ENCODE measurements at regions not wholly inside any gene's neighbourhood (a gene's known extent, or its start where the extent isn't known, plus 50 kb on each side); places are given as distances from the start of the nearest gene placed in this dataset.

GRCh38 chr5:30103452-30104202 is 1089.9 kb upstream of the CDH6 start:
- Histone ChIP-seq H4K20me1 (ENCODE audit: control insufficient read depth, insufficient read depth, insufficient read length) (no peaks in the 10 kb centered on the region), H3K18ac (ENCODE audit: insufficient read length, low read depth, low read length) (no peak overlapping the region), H3K23me2 (ENCODE audit: insufficient read length, low read depth, low read length, poor library complexity, severe bottlenecking) (no peaks in the 10 kb centered on the region), H3K79me2 (ENCODE audit: insufficient read depth, low read length) (no peaks in the 10 kb centered on the region), H3T11ph (ENCODE audit: low read length) (no peak overlapping the region), H4K8ac (replicated peaks; ENCODE audit: insufficient read length, low read depth, low read length) (no peak overlapping the region), H2BK20ac (ENCODE audit: low read depth, low read length, poor library complexity, severe bottlenecking) (no peak overlapping the region), H3K14ac (ENCODE audit: insufficient read depth, low read length) (no peak overlapping the region), H3K23ac (ENCODE audit: insufficient read length, low read depth, low read length) (no peak overlapping the region), H2BK5ac (ENCODE audit: insufficient read length, low read length) (no peak overlapping the region), H2AK5ac (ENCODE audit: insufficient read length, low read length) (no peak overlapping the region), H3K4me2 (ENCODE audit: insufficient read depth, insufficient read length, low read length) (no peak overlapping the region), H3K9ac (ENCODE audit: extremely low read depth, insufficient read length, low read length) (no peak overlapping the region), H3K27me3 (ENCODE audit: insufficient read depth, low read length) (no peaks in the 10 kb centered on the region; the same call in 1 of the 2 replicates), H2BK12ac (ENCODE audit: insufficient read length, low read depth, low read length) (no peak overlapping the region), H3K56ac (ENCODE audit: insufficient read length, low read depth, low read length) (no peak overlapping the region), H3K9me3 (ENCODE audit: control insufficient read depth, low read depth, low read length) (no peaks in the 10 kb centered on the region), H3K79me1 (ENCODE audit: insufficient read depth, low read depth, low read length, poor library complexity, severe bottlenecking) (no peaks in the 10 kb centered on the region), H3K4ac (ENCODE audit: low read depth, low read length) (no peak overlapping the region), H3K27ac (ENCODE audit: insufficient read length, low read depth, low read length) (no peak overlapping the region), H2AFZ (ENCODE audit: low read length) (no peak overlapping the region), H4K5ac (ENCODE audit: insufficient read length, low read depth, low read length) (no peak overlapping the region), H4K91ac (ENCODE audit: insufficient read length, low read depth, low read length) (no peak overlapping the region), H3K4me1 (ENCODE audit: insufficient read depth, low read length) (peaks cover 2% of the 10 kb centered on the region; the same call in 1 of the 2 replicates), H2BK15ac (ENCODE audit: low read depth, low read length) (no peak overlapping the region), H2BK120ac (ENCODE audit: low read depth, low read length, poor library complexity, severe bottlenecking) (no peak overlapping the region)
- no peaks in the 10 kb centered on the region for H3K36me3 Mint-ChIP-seq (ENCODE audit: insufficient read depth in 1 of 3, low read depth in 3 of 3)
- no peaks in the 10 kb centered on the region; a peak in 1 of 5 replicates for H3K9me3 Mint-ChIP-seq
- H3K27ac Mint-ChIP-seq = no peak overlapping the region
- H3K27me3 Mint-ChIP-seq (ENCODE audit: low read depth) = no peaks in the 10 kb centered on the region
- H3K4me3 Mint-ChIP-seq = no peak overlapping the region
- no peak for TF ChIP-seq CTCF (conservative IDR thresholded peaks at IDR 0.05)
- no CpG with 5 or more reads among the region's 7 CpGs for WGBS (ENCODE audit: extremely low coverage, insufficient read length, low lambda C conversion rate)
- peaks cover 20 to 22% of the 10 kb centered on the region in 2 experiments for H3K4me1 Mint-ChIP-seq
- no peak for DNase-seq

Data from H9 (cell line).